GM21619 (cell line): ENCODE measurements at regions not wholly inside any gene's neighbourhood (a gene's known extent, or its start where the extent isn't known, plus 50 kb on each side); places are given as distances from the start of the nearest gene placed in this dataset.

Experiments
- ATAC-seq: cut with Tn5 transposase; IDR thresholded peaks from one replicate; pipeline ENCODE4 v1.9.1; 2021; ENCODE audit not compliant: unreplicated experiment

- no peak for ATAC-seq
These were observed 178.0 kb downstream of the YIPF5 start for GRCh38 chr5:143992496-143992895.

GRCh38 chr5:144002876-144003275, 167.6 kb downstream of the YIPF5 start:
- ATAC-seq, result no peak

GRCh38 chr5:144003636-144004035, 166.8 kb downstream of the YIPF5 start:
- ATAC-seq, result no peak

- no peak for ATAC-seq
These were observed 166.3 kb downstream of the YIPF5 start for GRCh38 chr5:144004146-144004545.

- no peak for ATAC-seq
These were observed 165.7 kb downstream of the YIPF5 start for GRCh38 chr5:144004751-144005150.

- ATAC-seq, result no peak
These were observed 161.3 kb downstream of the YIPF5 start for GRCh38 chr5:144009116-144009515.

- no peak for ATAC-seq
These were observed 159.1 kb downstream of the YIPF5 start for GRCh38 chr5:144011388-144011787.

- ATAC-seq, result no peak
These were observed 156.6 kb downstream of the YIPF5 start for GRCh38 chr5:144013816-144014215.

- no peak for ATAC-seq
These were observed 154.5 kb downstream of the YIPF5 start for GRCh38 chr5:144015961-144016360.

GRCh38 chr5:144017119-144017518, 153.3 kb downstream of the YIPF5 start:
- ATAC-seq, result no peak

- no peak for ATAC-seq
These were observed 152.8 kb downstream of the YIPF5 start for GRCh38 chr5:144017631-144018030.

- no peak for ATAC-seq
These were observed 146.4 kb downstream of the YIPF5 start for GRCh38 chr5:144024090-144024489.

GRCh38 chr5:144024545-144024944, 145.9 kb downstream of the YIPF5 start:
- ATAC-seq, result no peak

GRCh38 chr5:144026286-144026685, 144.2 kb downstream of the YIPF5 start:
- ATAC-seq, result no peak

GRCh38 chr5:144028058-144028457, 142.4 kb downstream of the YIPF5 start:
- ATAC-seq, result no peak

- no peak for ATAC-seq
These were observed 141.8 kb downstream of the YIPF5 start for GRCh38 chr5:144028636-144029035.

GRCh38 chr5:144030904-144031303, 139.6 kb downstream of the YIPF5 start:
- ATAC-seq, result no peak

- ATAC-seq, result no peak
These were observed 138.1 kb downstream of the YIPF5 start for GRCh38 chr5:144032375-144032774.

GRCh38 chr5:144033486-144033885, 137.0 kb downstream of the YIPF5 start:
- ATAC-seq, result no peak

- no peak for ATAC-seq
These were observed 135.3 kb downstream of the YIPF5 start for GRCh38 chr5:144035046-144035740.

GRCh38 chr5:144036476-144036875, 134.0 kb downstream of the YIPF5 start:
- no peak for ATAC-seq

GRCh38 chr5:144040615-144041305, 129.7 kb downstream of the YIPF5 start:
- no peak for ATAC-seq

- no peak for ATAC-seq
These were observed 128.3 kb downstream of the YIPF5 start for GRCh38 chr5:144042156-144042555.
